Cardiac fibroblast (primary cell): ENCODE measurements at regions not wholly inside any gene's neighbourhood (a gene's known extent, or its start where the extent isn't known, plus 50 kb on each side); places are given as distances from the start of the nearest gene placed in this dataset.

ENCODE experiments used
- DNase-seq, 2 donors: peaks; one replicate each; pipeline versions ENCODE4 v3.0.0 to v3.0.0-alpha.2; 2010; ENCODE audit warnings: low read depth in 2 of 2
- H3K4me3 ChIP-seq, 2 donors: replicated peaks in 1 of 2; 1 replicate in 1 of 2; 2 replicates in 1 of 2; pipeline ENCODE4 v1.5.1; 2011; ENCODE audit warnings: low read depth in 2 of 2, low read length in 2 of 2, mild to moderate bottlenecking in 2 of 2, moderate library complexity in 1 of 2
- CTCF ChIP-seq: IDR thresholded peaks from one replicate; pipeline ENCODE4 v1.5.1; 2011; ENCODE audit warnings: low read depth, mild to moderate bottlenecking, low read length, inconsistent platforms

- no peak for TF ChIP-seq CTCF
- no peak overlapping the region for H3K4me3 ChIP-seq
- DNase-seq, result no peak
These were observed 447.7 kb upstream of the CDH4 start for GRCh38 chr20:60804240-60804917.

- DNase-seq, result no peak
- no peak for TF ChIP-seq CTCF
- no peak overlapping the region for H3K4me3 ChIP-seq
These were observed 447.0 kb upstream of the CDH4 start for GRCh38 chr20:60804918-60805630.

- DNase-seq, result no peak
- no peak overlapping the region for H3K4me3 ChIP-seq
- no peak for TF ChIP-seq CTCF
These were observed 445.7 kb upstream of the CDH4 start for GRCh38 chr20:60806354-60806753.

- TF ChIP-seq CTCF, result no peak
- no peak for DNase-seq
These were observed 445.2 kb upstream of the CDH4 start for GRCh38 chr20:60806824-60807223.

GRCh38 chr20:60808003-60808672 is 443.9 kb upstream of the CDH4 start:
- DNase-seq, result no peak
- H3K4me3 ChIP-seq, result no peak overlapping the region
- no peak for TF ChIP-seq CTCF

More at GRCh38 chr20:60806824-60807223, 445.2 kb upstream of the CDH4 start:
- H3K4me3 ChIP-seq, result no peak overlapping the region

GRCh38 chr20:60808701-60809100 is 443.4 kb upstream of the CDH4 start:
- no peak overlapping the region for H3K4me3 ChIP-seq
- no peak for TF ChIP-seq CTCF
- no peak for DNase-seq
